Activated CD4-positive, alpha-beta T cell treated with anti-CD3 and anti-CD28 coated beads for 36 hours (primary cell): ENCODE measurements at regions not wholly inside any gene's neighbourhood (a gene's known extent, or its start where the extent isn't known, plus 50 kb on each side); places are given as distances from the start of the nearest gene placed in this dataset.
"Not testable (repeated sequence)": the region's sequence is repeated elsewhere in the genome, so short reads cannot be mapped to it uniquely, and the experiment has no call there.

ENCODE experiments used
- ATAC-seq: fragments of 200-7000 bp; cut with Tn5 transposase; one replicate; pipeline ENCODE4 v1.10.0; 2021; ENCODE audit warnings: mild to moderate bottlenecking, moderate library complexity
- CTCF ChIA-PET: fragments of 350-600 bp; sonication (Branson Sonifier 250); formaldehyde crosslinking; loops from one replicate; lab custom pipeline; 2021; ENCODE audit warnings: antibody characterized with exemption; lab: Charles Lee
- POLR2A ChIA-PET: fragments of 350-600 bp; sonication (Branson Sonifier 250); formaldehyde crosslinking; loops from one replicate; lab custom pipeline; 2021; ENCODE audit warnings: antibody characterized with exemption, inconsistent platforms; lab: Charles Lee
- DNase-seq: peaks from one replicate; pipeline ENCODE4 v3.0.0-alpha.2; 2020
- H3K27ac Mint-ChIP-seq: one replicate; pipeline ENCODE4 v1.8.0; 2021; ENCODE audit warnings: mixed read lengths
- H3K27me3 Mint-ChIP-seq: one replicate; pipeline ENCODE4 v1.8.0; 2021; ENCODE audit warnings: mixed read lengths
- H3K36me3 Mint-ChIP-seq: one replicate; pipeline ENCODE4 v1.8.0; 2021; ENCODE audit warnings: low read depth, mixed read lengths
- H3K4me1 Mint-ChIP-seq: one replicate; pipeline ENCODE4 v1.8.0; 2021; ENCODE audit warnings: mixed read lengths
- H3K4me3 Mint-ChIP-seq: one replicate; pipeline ENCODE4 v1.8.0; 2021; ENCODE audit warnings: mild to moderate bottlenecking, moderate library complexity, mixed read lengths
- H3K9me3 Mint-ChIP-seq: one replicate; pipeline ENCODE4 v1.8.0; 2021; ENCODE audit warnings: low read depth, mixed read lengths
- intact Hi-C, 2 experiments: fragments of 100-400 bp; cut with DNase I in 1 of 2; cut with micrococcal nuclease in 1 of 2; formaldehyde crosslinking; loops; one replicate each; pipeline versions ENCODE4 v1.14.2 to v1.15.1; 2022 to 2024; cut with DNase I, micrococcal nuclease

DNA sequence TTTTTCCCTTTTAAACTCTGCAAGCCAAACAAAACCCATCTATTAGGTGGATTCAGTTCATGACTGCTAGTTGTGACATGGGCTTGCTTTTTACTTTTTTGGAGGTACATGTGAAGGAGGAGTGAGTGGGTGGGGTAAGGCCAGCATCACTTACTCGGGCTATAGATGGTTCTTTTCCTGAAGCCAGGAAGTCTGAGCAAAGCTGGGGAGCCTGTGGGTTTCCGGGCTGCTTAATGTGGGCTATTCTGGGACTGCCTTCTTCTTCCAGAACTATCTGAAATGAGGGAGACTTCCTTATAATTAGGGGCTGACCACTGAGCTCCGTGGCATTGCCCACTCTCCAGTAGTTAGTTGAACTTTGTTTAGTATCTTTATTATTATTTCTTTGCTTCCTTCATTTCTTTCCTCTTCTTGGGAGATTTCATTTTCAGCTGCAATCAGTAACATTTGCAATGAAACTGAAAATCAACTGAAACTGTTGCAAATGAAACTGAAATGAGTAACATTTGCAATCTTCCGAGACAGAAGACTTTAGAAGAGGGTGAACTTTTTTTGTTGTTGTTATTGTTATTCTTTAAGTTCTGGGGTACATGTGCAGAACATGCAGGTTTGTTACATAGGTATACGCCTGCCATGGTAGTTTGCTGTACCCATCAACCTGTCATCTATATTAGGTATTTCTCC, 204.9 kb downstream of the LRRC70 start:
- no peak overlapping the region for H3K27ac Mint-ChIP-seq

DNA sequence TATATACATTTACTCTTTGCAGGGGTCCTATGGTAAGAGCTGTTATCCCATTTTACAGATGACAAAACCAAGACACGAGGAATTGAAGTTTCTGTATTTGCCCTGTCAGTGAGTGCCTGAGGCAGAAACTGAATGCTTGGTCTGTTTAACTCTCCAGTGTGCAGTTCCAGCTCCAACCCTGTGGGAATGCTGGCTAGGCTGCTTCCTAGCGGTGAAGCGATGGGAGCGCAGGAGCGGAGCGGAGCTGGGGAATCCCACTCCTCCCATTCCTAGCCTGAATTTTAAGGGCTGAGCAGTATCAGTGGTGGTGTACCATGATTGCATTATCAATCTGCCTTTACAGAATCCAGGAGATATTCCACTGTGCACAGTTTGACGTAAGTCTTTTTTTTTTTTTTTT, 202.3 kb downstream of the LRRC70 start:
- ChIA-PET POLR2A (interaction anchor here (0.6 kb wide), 1 partner anchor 127 kb away, joined by 3 read pairs; no protein-coding TSS in a partner anchor), CTCF (interaction anchor here (0.7 to 1.5 kb wide), 5 partner anchors 15 to 337 kb away, joined by 3 to 4 read pairs (median 3); no protein-coding TSS in a partner anchor)
- H3K4me1 Mint-ChIP-seq = peaks cover 6% of the 10 kb centered on the region
- no peak overlapping the region for H3K27ac Mint-ChIP-seq
- DNase-seq (no peak), ATAC-seq (no peak)
- H3K36me3 Mint-ChIP-seq = no peaks in the 10 kb centered on the region
- no peaks in the 10 kb centered on the region for H3K9me3 Mint-ChIP-seq
- H3K4me3 Mint-ChIP-seq = no peak overlapping the region
- H3K27me3 Mint-ChIP-seq = peaks cover 7% of the 10 kb centered on the region
- intact Hi-C loops = no loop called here

More for the DNA sequence above, 204.9 kb downstream of the LRRC70 start:
- H3K36me3 Mint-ChIP-seq = no peaks in the 10 kb centered on the region
- DNase-seq (no peak), ATAC-seq (no peak)
- ChIA-PET POLR2A (no interaction called here), CTCF (no interaction called here)
- H3K4me1 Mint-ChIP-seq = peaks cover 6% of the 10 kb centered on the region
- peaks cover 10% of the 10 kb centered on the region for H3K27me3 Mint-ChIP-seq
- no peak overlapping the region for H3K4me3 Mint-ChIP-seq
- no peaks in the 10 kb centered on the region for H3K9me3 Mint-ChIP-seq
- intact Hi-C loops = no loop called here

DNA sequence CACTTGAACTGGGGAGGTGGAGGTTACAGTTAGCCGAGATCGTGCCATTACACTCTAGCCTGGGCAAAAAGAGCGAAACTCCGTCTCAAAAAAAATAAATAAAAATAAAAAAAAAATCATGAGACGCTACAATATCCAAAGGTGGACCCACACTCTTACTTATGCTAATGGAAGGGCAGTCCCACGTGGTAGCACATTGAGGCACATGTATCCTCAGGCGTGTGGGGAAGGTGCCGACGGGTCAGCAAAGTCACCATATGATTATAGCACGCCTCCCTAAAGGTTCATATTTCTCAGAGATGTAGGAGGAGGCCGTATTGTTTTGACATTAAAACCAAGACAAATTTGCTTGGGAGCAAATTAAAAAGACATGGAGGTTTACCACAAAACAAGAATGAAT, 201.6 kb downstream of the LRRC70 start:
- Mint-ChIP-seq H3K9me3 (no peaks in the 10 kb centered on the region), H3K4me1 (peaks cover 6% of the 10 kb centered on the region), H3K27ac (no peak overlapping the region), H3K4me3 (no peak overlapping the region), H3K36me3 (no peaks in the 10 kb centered on the region), H3K27me3 (peaks cover 5% of the 10 kb centered on the region)
- ATAC-seq (no peak), DNase-seq (no peak)
- CTCF ChIA-PET = interaction anchor here (0.7 to 1.5 kb wide), 4 partner anchors 12 to 321 kb away, joined by 3 to 6 read pairs (median 4); no protein-coding TSS in a partner anchor
- POLR2A ChIA-PET = no interaction called here
- intact Hi-C loops = no loop called here

DNA sequence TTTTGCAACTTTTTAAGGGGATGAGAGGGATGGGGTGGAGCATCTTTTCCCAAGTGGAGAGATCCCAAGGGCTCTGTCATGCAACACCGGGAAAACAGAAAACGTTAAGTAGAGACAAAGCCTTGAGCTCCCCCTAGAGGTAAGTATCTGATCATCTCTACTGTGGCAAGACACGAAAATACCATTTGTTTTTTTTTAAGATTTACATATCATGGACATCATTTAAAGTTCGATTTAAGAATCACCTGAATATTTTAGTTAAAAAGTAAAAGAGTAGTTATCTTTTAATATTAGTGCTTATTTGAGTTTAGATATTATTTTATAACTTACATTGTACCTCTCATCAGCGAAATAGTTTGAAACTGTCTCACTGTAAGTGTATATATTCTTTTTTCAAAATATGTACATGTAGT, 200.4 kb downstream of the LRRC70 start:
- peaks cover 5% of the 10 kb centered on the region for H3K4me1 Mint-ChIP-seq
- intact Hi-C loops = loop anchor here (1.0 to 10.0 kb wide), 4 partner anchors 319 to 574 kb away; no protein-coding TSS in a partner anchor
- no peaks in the 10 kb centered on the region for H3K9me3 Mint-ChIP-seq
- no peak overlapping the region for H3K27ac Mint-ChIP-seq
- no peak overlapping the region for H3K4me3 Mint-ChIP-seq
- ChIA-PET CTCF (interaction anchor here (0.6 to 2.1 kb wide), 13 partner anchors 8 to 405 kb away, joined by 3 to 8 read pairs (median 5); no protein-coding TSS in a partner anchor), POLR2A (no interaction called here)
- DNase-seq = no peak
- ATAC-seq = no peak
- H3K36me3 Mint-ChIP-seq = no peaks in the 10 kb centered on the region
- H3K27me3 Mint-ChIP-seq = peaks cover 4% of the 10 kb centered on the region

DNA sequence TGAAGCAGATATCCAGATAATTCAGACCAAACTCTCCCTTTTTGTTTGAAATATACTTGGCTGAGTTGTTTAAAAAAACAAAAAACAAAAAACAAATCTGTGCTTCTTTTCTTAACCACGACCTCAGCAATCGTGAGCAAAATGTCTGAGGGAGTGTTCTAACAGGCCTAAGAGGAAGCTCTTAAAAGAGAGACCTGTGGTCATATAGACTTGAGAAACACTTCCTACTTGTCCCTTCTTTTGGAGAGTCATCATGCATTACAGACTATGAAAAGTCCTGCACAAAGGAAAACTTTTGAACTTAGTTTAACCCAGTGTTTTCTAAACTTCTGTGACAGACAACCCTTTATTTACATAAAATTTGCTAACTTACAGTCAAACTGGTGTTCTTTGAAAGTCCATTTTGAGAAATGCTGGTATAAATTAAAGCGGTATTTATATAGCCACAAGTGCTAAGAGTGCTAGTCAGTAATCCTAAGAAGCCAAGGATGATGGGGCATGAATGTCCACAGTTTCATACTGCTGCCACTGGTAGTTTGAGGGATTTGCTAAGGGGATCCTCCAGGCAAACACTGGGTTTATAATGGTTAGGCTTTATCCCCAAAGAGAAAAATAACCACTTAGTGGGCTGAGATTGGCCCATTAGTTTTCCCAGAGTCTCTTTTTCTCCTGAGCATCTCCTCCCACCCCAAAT, 199.8 kb downstream of the LRRC70 start:
- Mint-ChIP-seq H3K9me3 (no peaks in the 10 kb centered on the region), H3K27ac (no peak overlapping the region), H3K4me3 (no peak overlapping the region), H3K27me3 (peaks cover 3% of the 10 kb centered on the region), H3K4me1 (no peaks in the 10 kb centered on the region), H3K36me3 (no peaks in the 10 kb centered on the region)
- ATAC-seq (no peak), DNase-seq (no peak)
- ChIA-PET POLR2A (no interaction called here), CTCF (interaction anchor here (0.6 to 2.1 kb wide), 14 partner anchors 9 to 405 kb away, joined by 3 to 8 read pairs (median 4); no protein-coding TSS in a partner anchor)
- intact Hi-C loops = loop anchor here (1.0 to 10.0 kb wide), 4 partner anchors 318 to 574 kb away; no protein-coding TSS in a partner anchor

DNA sequence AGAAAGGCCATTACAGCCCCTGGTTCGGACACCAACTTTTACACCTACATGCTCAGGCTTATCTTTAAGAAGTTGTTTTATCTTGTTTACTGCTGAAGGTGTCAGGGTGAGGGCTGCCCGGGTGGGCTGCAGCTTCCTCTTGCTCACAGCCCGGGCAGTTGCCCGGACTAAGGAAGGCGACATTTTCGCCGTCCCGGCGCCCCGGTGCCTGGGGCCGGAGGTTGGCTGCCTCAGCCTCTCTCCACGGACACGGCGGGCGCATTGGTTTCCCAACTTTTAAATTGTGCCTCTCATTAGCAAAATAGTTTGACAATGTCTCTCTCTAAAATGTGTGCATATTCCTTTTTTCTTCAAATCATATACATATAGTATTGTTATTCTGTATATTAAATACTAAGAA, 198.5 kb downstream of the LRRC70 start:
- H3K9me3 Mint-ChIP-seq, H3K4me1 Mint-ChIP-seq, ATAC-seq, H3K27me3 Mint-ChIP-seq, DNase-seq, H3K4me3 Mint-ChIP-seq, POLR2A ChIA-PET, H3K27ac Mint-ChIP-seq, H3K36me3 Mint-ChIP-seq: not testable (repeated sequence)
- CTCF ChIA-PET = interaction anchor here (1.3 kb wide), 1 partner anchor 10 kb away, joined by 4 read pairs; no protein-coding TSS in a partner anchor
- intact Hi-C loops = loop anchor here (5.0 to 10.0 kb wide), 2 partner anchors 335 to 572 kb away; no protein-coding TSS in a partner anchor

DNA sequence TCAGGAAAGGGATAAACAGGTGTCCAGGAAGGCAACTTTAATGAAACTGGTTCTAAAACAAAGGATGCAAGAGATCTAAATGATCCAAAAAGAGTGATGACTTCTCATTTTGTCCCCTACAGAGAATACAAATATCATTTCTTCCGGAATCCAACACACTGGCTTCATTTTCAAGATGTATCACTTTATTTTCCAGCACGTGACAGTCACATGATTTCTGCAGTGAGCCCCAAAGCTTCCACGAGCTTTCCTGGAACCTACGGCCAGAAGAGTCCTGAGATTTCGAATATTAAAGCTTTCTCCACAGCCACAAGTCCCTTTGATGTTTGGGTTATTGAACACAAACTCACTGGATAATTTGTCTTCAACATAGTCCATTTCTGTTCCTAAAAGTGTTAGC, 198.0 kb downstream of the LRRC70 start:
- POLR2A ChIA-PET, ATAC-seq, H3K4me3 Mint-ChIP-seq, H3K27ac Mint-ChIP-seq, CTCF ChIA-PET, H3K4me1 Mint-ChIP-seq, H3K27me3 Mint-ChIP-seq, DNase-seq, H3K36me3 Mint-ChIP-seq, H3K9me3 Mint-ChIP-seq: not testable (repeated sequence)
- intact Hi-C loops = loop anchor here (5.0 to 10.0 kb wide), 2 partner anchors 334 to 572 kb away; no protein-coding TSS in a partner anchor

DNA sequence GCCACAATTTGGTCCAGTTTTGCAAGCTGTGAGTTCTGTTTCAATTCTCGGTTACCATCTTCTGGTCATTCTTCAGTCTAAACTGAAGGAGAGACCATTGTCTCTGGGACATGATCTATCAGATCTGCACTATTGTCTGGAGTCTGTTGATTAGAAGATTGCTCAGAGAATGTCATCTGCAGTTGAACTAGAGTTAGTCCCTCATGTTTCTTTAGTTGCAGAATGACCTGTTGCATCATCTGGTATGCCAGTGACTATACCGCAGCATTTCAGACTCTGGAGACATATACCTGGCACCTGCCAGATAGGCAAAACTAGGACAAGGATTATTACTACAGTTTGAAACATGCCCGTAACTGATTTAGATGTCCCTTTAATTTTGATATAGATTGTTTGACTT, 194.8 kb downstream of the LRRC70 start:
- DNase-seq = no peak
- Mint-ChIP-seq H3K27ac (no peak overlapping the region), H3K4me3 (no peak overlapping the region), H3K9me3 (no peaks in the 10 kb centered on the region), H3K36me3 (no peaks in the 10 kb centered on the region), H3K4me1 (no peaks in the 10 kb centered on the region), H3K27me3 (no peaks in the 10 kb centered on the region)
- ATAC-seq = no peak
- ChIA-PET POLR2A (no interaction called here), CTCF (interaction anchor here (0.6 kb wide), 1 partner anchor 89 kb away, joined by 3 read pairs; no protein-coding TSS in a partner anchor)
- intact Hi-C loops = loop anchor here (10.0 kb wide), 1 partner anchor 569 kb away; no protein-coding TSS in a partner anchor

DNA sequence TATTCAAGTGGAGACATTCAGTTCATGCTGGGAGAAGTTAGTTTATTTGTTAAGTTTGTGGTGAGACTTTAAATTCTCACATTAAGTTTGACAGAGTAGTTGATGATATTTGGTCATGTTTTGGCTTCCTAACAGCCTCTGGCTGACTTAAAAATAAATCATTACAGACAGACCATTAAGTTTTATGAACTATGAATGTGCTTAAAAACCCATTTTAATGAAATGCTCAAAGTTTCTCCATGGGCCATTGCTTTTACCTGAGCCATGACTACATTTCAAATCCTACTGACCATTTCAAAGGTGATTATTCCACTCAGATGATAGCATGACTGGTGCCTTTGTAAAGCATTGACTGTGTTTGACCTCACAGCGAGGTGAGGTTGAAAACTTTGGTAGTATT, 192.7 kb downstream of the LRRC70 start:
- no peak for ATAC-seq

DNA sequence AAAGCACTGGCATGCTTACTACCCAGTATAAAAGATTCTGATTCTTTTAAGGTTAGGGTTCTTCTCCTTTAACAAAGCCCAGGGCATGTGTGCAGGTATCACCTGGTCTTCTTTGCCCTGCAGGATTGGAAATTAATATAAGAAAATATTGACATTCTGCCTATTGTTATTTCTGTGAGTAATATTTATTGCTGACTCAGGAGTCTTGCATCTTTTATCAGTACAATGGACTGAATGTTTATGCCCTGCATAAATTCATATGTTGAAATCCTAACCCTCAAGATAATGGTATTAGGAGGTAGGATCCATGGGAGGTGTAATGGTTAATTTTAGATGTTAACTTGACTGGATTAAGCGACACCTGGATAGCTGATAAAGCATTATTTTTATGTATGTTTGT, 189.0 kb downstream of the LRRC70 start:
- intact Hi-C loops = no loop called here
- no peaks in the 10 kb centered on the region for H3K36me3 Mint-ChIP-seq
- H3K4me3 Mint-ChIP-seq = no peak overlapping the region
- no peaks in the 10 kb centered on the region for H3K9me3 Mint-ChIP-seq
- no peak for DNase-seq
- no peaks in the 10 kb centered on the region for H3K27me3 Mint-ChIP-seq
- H3K27ac Mint-ChIP-seq = no peak overlapping the region
- POLR2A ChIA-PET = no interaction called here
- CTCF ChIA-PET = interaction anchor here (0.7 to 1.5 kb wide), 2 partner anchors 10 to 49 kb away, joined by 3 to 4 read pairs; no protein-coding TSS in a partner anchor
- no peak for ATAC-seq
- no peaks in the 10 kb centered on the region for H3K4me1 Mint-ChIP-seq

More for the DNA sequence above, 192.7 kb downstream of the LRRC70 start:
- H3K27me3 Mint-ChIP-seq = no peaks in the 10 kb centered on the region
- no peaks in the 10 kb centered on the region for H3K9me3 Mint-ChIP-seq
- POLR2A ChIA-PET = no interaction called here
- no peaks in the 10 kb centered on the region for H3K36me3 Mint-ChIP-seq
- H3K4me1 Mint-ChIP-seq = no peaks in the 10 kb centered on the region
- no peak for DNase-seq
- intact Hi-C loops = loop anchor here (10.0 kb wide), 1 partner anchor 567 kb away; no protein-coding TSS in a partner anchor
- CTCF ChIA-PET = no interaction called here
- H3K4me3 Mint-ChIP-seq = no peak overlapping the region
- no peak overlapping the region for H3K27ac Mint-ChIP-seq

DNA sequence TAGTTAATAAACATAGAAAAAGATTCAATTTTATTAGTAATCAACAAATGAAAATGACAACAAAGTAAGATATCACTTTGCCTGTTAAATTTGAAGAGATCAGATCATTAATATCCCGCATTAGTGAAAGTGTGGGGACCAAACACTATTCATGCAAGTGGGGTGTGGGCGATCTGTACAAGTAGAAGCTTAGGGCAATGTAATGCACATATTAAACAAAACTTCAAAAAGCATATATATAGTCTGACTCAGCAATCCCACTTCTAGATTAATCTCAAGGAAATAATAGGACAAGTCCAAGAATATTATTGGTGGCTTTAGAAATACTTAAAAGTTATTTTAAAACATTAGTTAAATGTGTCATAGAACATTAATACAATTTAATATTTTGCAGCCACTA, 188.5 kb downstream of the LRRC70 start:
- Mint-ChIP-seq H3K27me3 (no peaks in the 10 kb centered on the region), H3K9me3 (no peaks in the 10 kb centered on the region), H3K4me1 (no peaks in the 10 kb centered on the region), H3K27ac (no peak overlapping the region), H3K4me3 (no peak overlapping the region), H3K36me3 (no peaks in the 10 kb centered on the region)
- intact Hi-C loops = no loop called here
- ChIA-PET CTCF (interaction anchor here (1.5 kb wide), 1 partner anchor 11 kb away, joined by 4 read pairs; no protein-coding TSS in a partner anchor), POLR2A (no interaction called here)
- ATAC-seq (no peak), DNase-seq (no peak)
